Keratinocyte (primary cell): ENCODE measurements at regions not wholly inside any gene's neighbourhood (a gene's known extent, or its start where the extent isn't known, plus 50 kb on each side); places are given as distances from the start of the nearest gene placed in this dataset.

Source experiments
- DNase-seq: peaks from one replicate; pipeline ENCODE4 v3.0.0-alpha.2; 2011; ENCODE audit warnings: low read depth, missing footprints, low spot score
- FAIRE-seq: peaks from 2 replicates; lab custom pipeline; 2011; peaks lifted over from hg19 to GRCh38; lab: Jason Lieb, UNC
- H2AFZ ChIP-seq: 2 replicates; pipeline ENCODE4 v1.6.0; 2012; ENCODE audit warnings: low read length, control low read depth, inconsistent platforms; ENCODE audit not compliant: control insufficient read depth
- H3K27ac ChIP-seq: 2 replicates; pipeline ENCODE4 v1.5.1; 2011; ENCODE audit warnings: low read length; ENCODE audit not compliant: control insufficient read depth, insufficient read depth
- H3K27me3 ChIP-seq: 3 replicates; pipeline ENCODE4 v1.6.0; 2011; ENCODE audit warnings: low read length; ENCODE audit not compliant: control insufficient read depth, insufficient read depth; ENCODE audit errors: extremely low read depth
- H3K36me3 ChIP-seq, 2 experiments: 2 replicates in 1 of 2; 3 replicates in 1 of 2; pipeline ENCODE4 v1.5.1; 2011; ENCODE audit warnings: low read length in 2 of 2, mild to moderate bottlenecking in 1 of 2; ENCODE audit not compliant: control insufficient read depth in 2 of 2, insufficient read depth in 2 of 2; ENCODE audit errors: extremely low read depth in 1 of 2
- H3K4me1 ChIP-seq: 3 replicates; pipeline ENCODE4 v1.5.1; 2011; ENCODE audit warnings: low read length; ENCODE audit not compliant: control insufficient read depth, insufficient read depth; ENCODE audit errors: extremely low read depth
- H3K4me2 ChIP-seq: 3 replicates; pipeline ENCODE4 v1.6.0; 2011; ENCODE audit warnings: low read depth, low read length; ENCODE audit not compliant: control insufficient read depth, insufficient read depth; ENCODE audit errors: extremely low read depth
- H3K4me3 ChIP-seq, 3 experiments: fragments of 200-600 bp in 1 of 3; sonication (generic) in 1 of 3; 2 replicates in 2 of 3; 3 replicates in 1 of 3; pipeline ENCODE4 v1.5.1; 2011 to 2016; ENCODE audit warnings: low read length in 3 of 3, mild to moderate bottlenecking in 3 of 3, control low read depth in 2 of 3, inconsistent platforms in 1 of 3, low read depth in 1 of 3, mixed read lengths in 1 of 3, mixed run types in 1 of 3, moderate library complexity in 1 of 3; ENCODE audit not compliant: control insufficient read depth in 2 of 3, insufficient read depth in 2 of 3; ENCODE audit errors: extremely low read depth in 1 of 3
- H3K79me2 ChIP-seq: 2 replicates; pipeline ENCODE4 v1.6.0; 2012; ENCODE audit warnings: low read length; ENCODE audit not compliant: control insufficient read depth, insufficient read depth
- H3K9ac ChIP-seq: 3 replicates; pipeline ENCODE4 v1.6.0; 2011; ENCODE audit warnings: low read length; ENCODE audit not compliant: control insufficient read depth, insufficient read depth; ENCODE audit errors: extremely low read depth
- H3K9me1 ChIP-seq: 3 replicates; pipeline ENCODE4 v1.6.0; 2011; ENCODE audit warnings: low read length; ENCODE audit not compliant: control insufficient read depth, insufficient read depth; ENCODE audit errors: extremely low read depth
- H3K9me3 ChIP-seq: 2 replicates; pipeline ENCODE4 v1.5.1; 2012; ENCODE audit warnings: low read depth, low read length; ENCODE audit not compliant: control insufficient read depth
- H4K20me1 ChIP-seq: 3 replicates; pipeline ENCODE4 v1.6.0; 2011; ENCODE audit warnings: low read length; ENCODE audit not compliant: control insufficient read depth, insufficient read depth; ENCODE audit errors: extremely low read depth
- EZH2 ChIP-seq: IDR thresholded peaks from one replicate; pipeline ENCODE4 v1.6.1; 2012; ENCODE audit warnings: inconsistent platforms, mild to moderate bottlenecking, low read length, moderate library complexity
- dilution Hi-C: fragments of 300-500 bp; cut with MboI; formaldehyde crosslinking; loops from one replicate; pipeline ENCODE4 v1.7.0; 2020; ENCODE audit warnings: low sequenced_read_pairs; ENCODE audit not compliant: extremely low pct_ligation_motif_present
- TF ChIP-seq, protein P1 (sequence below), 3 experiments: IDR thresholded peaks in 1 of 3; conservative IDR thresholded peaks in 1 of 3; optimal IDR thresholded peaks in 1 of 3; 2 replicates in 2 of 3; 3 replicates in 1 of 3; pipeline versions ENCODE3 to v1.5.1; 2011; ENCODE audit warnings: low read length in 3 of 3, mild to moderate bottlenecking in 3 of 3, moderate library complexity in 2 of 3, control low read depth in 1 of 3, inconsistent platforms in 1 of 3; ENCODE audit not compliant: insufficient read depth in 2 of 3; ENCODE audit errors: extremely low read depth in 1 of 3

- H4K20me1 ChIP-seq: no peaks in the 10 kb centered on the region
- H3K4me2 ChIP-seq: no peak overlapping the region
- no peak overlapping the region for H3K4me3 ChIP-seq
- H3K9me3 ChIP-seq: no peaks in the 10 kb centered on the region
- no peak overlapping the region for H3K9ac ChIP-seq
- H3K27me3 ChIP-seq: peaks cover 11% of the 10 kb centered on the region
- H3K4me1 ChIP-seq: peaks cover 7% of the 10 kb centered on the region
- no peak overlapping the region for H3K27ac ChIP-seq
- no peaks in the 10 kb centered on the region for H3K9me1 ChIP-seq
- no peaks in the 10 kb centered on the region for H3K36me3 ChIP-seq
- DNase-seq (no peak), FAIRE-seq (no peak)
- TF ChIP-seq EZH2: no peak
- TF ChIP-seq, protein P1, sequence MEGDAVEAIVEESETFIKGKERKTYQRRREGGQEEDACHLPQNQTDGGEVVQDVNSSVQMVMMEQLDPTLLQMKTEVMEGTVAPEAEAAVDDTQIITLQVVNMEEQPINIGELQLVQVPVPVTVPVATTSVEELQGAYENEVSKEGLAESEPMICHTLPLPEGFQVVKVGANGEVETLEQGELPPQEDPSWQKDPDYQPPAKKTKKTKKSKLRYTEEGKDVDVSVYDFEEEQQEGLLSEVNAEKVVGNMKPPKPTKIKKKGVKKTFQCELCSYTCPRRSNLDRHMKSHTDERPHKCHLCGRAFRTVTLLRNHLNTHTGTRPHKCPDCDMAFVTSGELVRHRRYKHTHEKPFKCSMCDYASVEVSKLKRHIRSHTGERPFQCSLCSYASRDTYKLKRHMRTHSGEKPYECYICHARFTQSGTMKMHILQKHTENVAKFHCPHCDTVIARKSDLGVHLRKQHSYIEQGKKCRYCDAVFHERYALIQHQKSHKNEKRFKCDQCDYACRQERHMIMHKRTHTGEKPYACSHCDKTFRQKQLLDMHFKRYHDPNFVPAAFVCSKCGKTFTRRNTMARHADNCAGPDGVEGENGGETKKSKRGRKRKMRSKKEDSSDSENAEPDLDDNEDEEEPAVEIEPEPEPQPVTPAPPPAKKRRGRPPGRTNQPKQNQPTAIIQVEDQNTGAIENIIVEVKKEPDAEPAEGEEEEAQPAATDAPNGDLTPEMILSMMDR (optimal IDR thresholded peaks at IDR 0.05 in 1 of 3, IDR thresholded peaks at IDR 0.05 in 1 of 3, conservative IDR thresholded peaks at IDR 0.05 in 1 of 3; ENCODE audit: extremely low read depth in 1 of 3, insufficient read depth in 2 of 3, low read length in 3 of 3): no peak
- H2AFZ ChIP-seq: no peak overlapping the region
- dilution Hi-C loops: no loop called here
- no peaks in the 10 kb centered on the region for H3K79me2 ChIP-seq
Measured at GRCh38 chr1:42037586-42037985, 115.6 kb upstream of the GUCA2B start.

GRCh38 chr1:42037161-42037560 is 116.0 kb upstream of the GUCA2B start:
- dilution Hi-C loops: no loop called here

More at GRCh38 chr1:42037161-42037560, 116.0 kb upstream of the GUCA2B start:
- Histone ChIP-seq H4K20me1 (no peaks in the 10 kb centered on the region), H3K4me1 (peaks cover 7% of the 10 kb centered on the region), H3K27ac (no peak overlapping the region), H3K9me1 (no peaks in the 10 kb centered on the region), H2AFZ (no peak overlapping the region), H3K27me3 (peaks cover 13% of the 10 kb centered on the region), H3K36me3 (no peaks in the 10 kb centered on the region), H3K9ac (no peak overlapping the region), H3K9me3 (no peaks in the 10 kb centered on the region), H3K79me2 (no peaks in the 10 kb centered on the region), H3K4me3 (no peak overlapping the region), H3K4me2 (no peak overlapping the region)
- TF ChIP-seq, protein P1 (optimal IDR thresholded peaks at IDR 0.05 in 1 of 3, IDR thresholded peaks at IDR 0.05 in 1 of 3, conservative IDR thresholded peaks at IDR 0.05 in 1 of 3; ENCODE audit: extremely low read depth in 1 of 3, insufficient read depth in 2 of 3, low read length in 3 of 3): no peak
- TF ChIP-seq EZH2: no peak
- FAIRE-seq (no peak), DNase-seq (no peak)
